ENCODE measurements at regions not wholly inside any gene's neighbourhood (a gene's known extent, or its start where the extent isn't known, plus 50 kb on each side); places are given as distances from the start of the nearest gene placed in this dataset.
"Not testable (repeated sequence)": the region's sequence is repeated elsewhere in the genome, so short reads cannot be mapped to it uniquely, and the experiment has no call there.

GRCh38 chr2:116487336-116487735 lies 1327.2 kb upstream of the DDX18 start:
- H3K4me3 Mint-ChIP-seq = no peak overlapping the region
- H3K36me3 Mint-ChIP-seq = no peaks in the 10 kb centered on the region

GRCh38 chr2:116489292-116489691 lies 1325.2 kb upstream of the DDX18 start:
- H3K27me3 Mint-ChIP-seq = no peaks in the 10 kb centered on the region
- H3K4me3 Mint-ChIP-seq = no peak overlapping the region
- H3K36me3 Mint-ChIP-seq = no peaks in the 10 kb centered on the region
- peaks cover 16% of the 10 kb centered on the region for H3K9me3 Mint-ChIP-seq
- no peaks in the 10 kb centered on the region for H3K4me1 Mint-ChIP-seq
- no peak for ATAC-seq
- no peak overlapping the region for H3K27ac Mint-ChIP-seq

More at GRCh38 chr2:116487336-116487735, 1327.2 kb upstream of the DDX18 start:
- Mint-ChIP-seq H3K27ac (no peak overlapping the region), H3K4me1 (no peaks in the 10 kb centered on the region), H3K9me3 (peaks cover 10% of the 10 kb centered on the region), H3K27me3 (no peaks in the 10 kb centered on the region)
- ATAC-seq = no peak

GRCh38 chr2:116489944-116490343 lies 1324.5 kb upstream of the DDX18 start:
- Mint-ChIP-seq H3K4me1 (no peaks in the 10 kb centered on the region), H3K36me3 (no peaks in the 10 kb centered on the region), H3K27me3 (no peaks in the 10 kb centered on the region), H3K9me3 (peaks cover 16% of the 10 kb centered on the region), H3K4me3 (no peak overlapping the region), H3K27ac (no peak overlapping the region)
- ATAC-seq = no peak

- ATAC-seq = no peak
- Mint-ChIP-seq H3K4me1 (no peaks in the 10 kb centered on the region), H3K4me3 (no peak overlapping the region), H3K27ac (no peak overlapping the region), H3K9me3 (peaks cover 16% of the 10 kb centered on the region), H3K27me3 (no peaks in the 10 kb centered on the region), H3K36me3 (no peaks in the 10 kb centered on the region)
Measured at GRCh38 chr2:116490511-116491145, 1323.9 kb upstream of the DDX18 start.

GRCh38 chr2:116491292-116491691 lies 1323.2 kb upstream of the DDX18 start:
- Mint-ChIP-seq H3K9me3 (peaks cover 13% of the 10 kb centered on the region), H3K4me1 (no peaks in the 10 kb centered on the region), H3K4me3 (no peak overlapping the region), H3K27ac (no peak overlapping the region), H3K27me3 (no peaks in the 10 kb centered on the region), H3K36me3 (no peaks in the 10 kb centered on the region)
- ATAC-seq = no peak

GRCh38 chr2:116499389-116499788 lies 1315.1 kb upstream of the DDX18 start:
- Mint-ChIP-seq H3K36me3 (no peaks in the 10 kb centered on the region), H3K4me3 (no peak overlapping the region), H3K9me3 (no peaks in the 10 kb centered on the region), H3K4me1 (no peaks in the 10 kb centered on the region), H3K27ac (no peak overlapping the region), H3K27me3 (no peaks in the 10 kb centered on the region)
- no peak for ATAC-seq

GRCh38 chr2:116510117-116510671 lies 1304.3 kb upstream of the DDX18 start:
- Mint-ChIP-seq H3K36me3 (no peaks in the 10 kb centered on the region), H3K27me3 (no peaks in the 10 kb centered on the region), H3K9me3 (no peaks in the 10 kb centered on the region), H3K4me3 (no peak overlapping the region), H3K4me1 (no peaks in the 10 kb centered on the region), H3K27ac (no peak overlapping the region)
- no peak for ATAC-seq

- Mint-ChIP-seq H3K27me3 (no peaks in the 10 kb centered on the region), H3K36me3 (no peaks in the 10 kb centered on the region), H3K9me3 (no peaks in the 10 kb centered on the region), H3K27ac (no peak overlapping the region), H3K4me1 (no peaks in the 10 kb centered on the region), H3K4me3 (no peak overlapping the region)
- ATAC-seq = no peak
Measured at GRCh38 chr2:116511426-116511825, 1303.1 kb upstream of the DDX18 start.

- Mint-ChIP-seq H3K27ac (no peak overlapping the region), H3K4me1 (no peaks in the 10 kb centered on the region), H3K36me3 (no peaks in the 10 kb centered on the region), H3K27me3 (no peaks in the 10 kb centered on the region), H3K4me3 (no peak overlapping the region), H3K9me3 (peaks cover 2% of the 10 kb centered on the region)
- no peak for ATAC-seq
Measured at GRCh38 chr2:116513991-116514390, 1300.5 kb upstream of the DDX18 start.

- Mint-ChIP-seq H3K4me1 (no peaks in the 10 kb centered on the region), H3K27ac (no peak overlapping the region), H3K27me3 (no peaks in the 10 kb centered on the region), H3K36me3 (no peaks in the 10 kb centered on the region), H3K4me3 (no peak overlapping the region), H3K9me3 (peaks cover 6% of the 10 kb centered on the region)
- ATAC-seq = no peak
Measured at GRCh38 chr2:116517936-116518335, 1296.6 kb upstream of the DDX18 start.

- no peak overlapping the region for H3K4me3 Mint-ChIP-seq
- no peak overlapping the region for H3K27ac Mint-ChIP-seq
- no peaks in the 10 kb centered on the region for H3K27me3 Mint-ChIP-seq
- H3K36me3 Mint-ChIP-seq = no peaks in the 10 kb centered on the region
- ATAC-seq = no peak
- H3K4me1 Mint-ChIP-seq = no peaks in the 10 kb centered on the region
- peaks cover 3% of the 10 kb centered on the region for H3K9me3 Mint-ChIP-seq
Measured at GRCh38 chr2:116537811-116538210, 1276.7 kb upstream of the DDX18 start.

GRCh38 chr2:116545286-116546068 lies 1269.0 kb upstream of the DDX18 start:
- H3K36me3 Mint-ChIP-seq = no peaks in the 10 kb centered on the region
- no peak overlapping the region for H3K4me3 Mint-ChIP-seq
- H3K27ac Mint-ChIP-seq = no peak overlapping the region
- H3K4me1 Mint-ChIP-seq = no peaks in the 10 kb centered on the region
- no peak for ATAC-seq
- no peaks in the 10 kb centered on the region for H3K27me3 Mint-ChIP-seq
- peaks cover 7% of the 10 kb centered on the region for H3K9me3 Mint-ChIP-seq

- not testable (repeated sequence) for H3K9me3 Mint-ChIP-seq, H3K4me1 Mint-ChIP-seq, H3K36me3 Mint-ChIP-seq, H3K27me3 Mint-ChIP-seq, H3K4me3 Mint-ChIP-seq, H3K27ac Mint-ChIP-seq, ATAC-seq
Measured at GRCh38 chr2:116552738-116553419, 1261.6 kb upstream of the DDX18 start.

GRCh38 chr2:116580209-116580608 lies 1234.3 kb upstream of the DDX18 start:
- Mint-ChIP-seq H3K27me3 (no peaks in the 10 kb centered on the region), H3K4me3 (no peak overlapping the region), H3K27ac (no peak overlapping the region), H3K36me3 (no peaks in the 10 kb centered on the region), H3K9me3 (peaks cover 7% of the 10 kb centered on the region), H3K4me1 (no peaks in the 10 kb centered on the region)
- ATAC-seq = no peak

GRCh38 chr2:116582850-116583249 lies 1231.6 kb upstream of the DDX18 start:
- ATAC-seq = no peak
- Mint-ChIP-seq H3K27me3 (no peaks in the 10 kb centered on the region), H3K4me1 (no peaks in the 10 kb centered on the region), H3K9me3 (peaks cover 9% of the 10 kb centered on the region), H3K4me3 (no peak overlapping the region), H3K27ac (no peak overlapping the region), H3K36me3 (no peaks in the 10 kb centered on the region)

All from stimulated activated memory B cell treated with anti-CD40 and anti-IgM and Interleukin-4, amounts not matched to agents 10 μg/mL and 1 μg/mL and 100 μg/mL, for 72 hours (primary cell).